WI38 (cell line): ENCODE measurements at regions not wholly inside any gene's neighbourhood (a gene's known extent, or its start where the extent isn't known, plus 50 kb on each side); places are given as distances from the start of the nearest gene placed in this dataset.

Experiments used
- H3K4me3 ChIP-seq: 2 replicates; pipeline ENCODE4 v1.5.1; 2011; ENCODE audit warnings: low read depth, mild to moderate bottlenecking, control low read depth, low read length
- CTCF ChIP-seq: IDR thresholded peaks from 2 replicates; pipeline ENCODE4 v1.5.1; 2012; ENCODE audit warnings: low read depth, mild to moderate bottlenecking, control low read depth, low read length

- no peak for TF ChIP-seq CTCF
- H3K4me3 ChIP-seq = no peak overlapping the region
These were observed 1073.3 kb downstream of the TBC1D22A start for GRCh38 chr22:47835726-47836125.

GRCh38 chr22:47826016-47826415, 1063.6 kb downstream of the TBC1D22A start:
- no peak for TF ChIP-seq CTCF
- no peak overlapping the region for H3K4me3 ChIP-seq

GRCh38 chr22:47822422-47822821, 1060.0 kb downstream of the TBC1D22A start:
- no peak for TF ChIP-seq CTCF

GRCh38 chr22:47818496-47818895, 1056.0 kb downstream of the TBC1D22A start:
- H3K4me3 ChIP-seq = no peak overlapping the region
- no peak for TF ChIP-seq CTCF

More at GRCh38 chr22:47822422-47822821, 1060.0 kb downstream of the TBC1D22A start:
- no peak overlapping the region for H3K4me3 ChIP-seq

- H3K4me3 ChIP-seq = no peak overlapping the region
- TF ChIP-seq CTCF = no peak
These were observed 1054.9 kb downstream of the TBC1D22A start for GRCh38 chr22:47817380-47817779.

GRCh38 chr22:47816863-47817210, 1054.4 kb downstream of the TBC1D22A start:
- TF ChIP-seq CTCF = no peak
- no peak overlapping the region for H3K4me3 ChIP-seq

GRCh38 chr22:47816121-47816862, 1053.8 kb downstream of the TBC1D22A start:
- H3K4me3 ChIP-seq = no peak overlapping the region
- no peak for TF ChIP-seq CTCF
